GM18861 (cell line): ENCODE measurements at regions not wholly inside any gene's neighbourhood (a gene's known extent, or its start where the extent isn't known, plus 50 kb on each side); places are given as distances from the start of the nearest gene placed in this dataset.

ENCODE experiments used
- ATAC-seq: cut with Tn5 transposase; IDR thresholded peaks from one replicate; pipeline ENCODE4 v1.9.1; 2021; ENCODE audit not compliant: unreplicated experiment

DNA sequence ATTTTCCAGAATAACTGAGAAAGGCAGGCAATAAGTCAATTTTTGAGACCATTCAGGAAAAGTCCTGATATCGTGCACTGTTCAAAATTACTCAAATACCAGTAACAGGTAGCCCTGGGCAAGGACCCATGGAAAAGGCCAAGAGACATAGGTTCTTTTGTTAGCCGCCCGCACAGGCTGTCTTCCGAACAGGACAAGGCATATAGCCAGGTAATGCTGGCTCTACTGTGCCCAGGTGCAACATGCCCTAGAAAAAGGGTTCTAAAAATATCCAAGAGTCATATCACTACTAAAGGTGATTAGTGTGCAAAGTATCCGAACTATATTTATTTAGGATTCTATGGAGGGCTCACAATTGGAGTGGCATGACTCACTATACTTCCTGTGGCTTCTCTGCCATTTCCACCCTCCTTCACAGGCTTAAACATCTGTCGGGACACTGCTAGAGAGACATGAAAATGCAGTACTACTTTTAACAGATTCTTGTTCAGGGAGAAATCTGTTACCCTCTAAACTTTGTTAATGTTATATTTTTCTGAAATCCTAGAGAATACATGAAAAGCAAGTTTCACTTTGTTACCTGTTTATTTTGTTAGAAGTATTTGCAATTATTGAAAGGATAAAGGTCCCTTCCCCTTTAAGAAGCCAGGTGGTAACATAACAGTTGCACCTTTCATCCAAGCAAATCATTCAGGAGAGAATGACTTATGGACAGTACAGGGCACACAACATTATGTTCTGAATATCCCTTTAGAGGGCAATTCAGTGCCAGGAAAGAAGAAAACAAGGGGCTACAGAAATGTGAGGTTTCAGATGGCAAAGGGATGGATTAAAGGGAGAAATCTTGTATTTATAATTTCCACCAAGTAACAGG is 293.3 kb upstream of the THBS1 start:
- ATAC-seq: no peak

DNA sequence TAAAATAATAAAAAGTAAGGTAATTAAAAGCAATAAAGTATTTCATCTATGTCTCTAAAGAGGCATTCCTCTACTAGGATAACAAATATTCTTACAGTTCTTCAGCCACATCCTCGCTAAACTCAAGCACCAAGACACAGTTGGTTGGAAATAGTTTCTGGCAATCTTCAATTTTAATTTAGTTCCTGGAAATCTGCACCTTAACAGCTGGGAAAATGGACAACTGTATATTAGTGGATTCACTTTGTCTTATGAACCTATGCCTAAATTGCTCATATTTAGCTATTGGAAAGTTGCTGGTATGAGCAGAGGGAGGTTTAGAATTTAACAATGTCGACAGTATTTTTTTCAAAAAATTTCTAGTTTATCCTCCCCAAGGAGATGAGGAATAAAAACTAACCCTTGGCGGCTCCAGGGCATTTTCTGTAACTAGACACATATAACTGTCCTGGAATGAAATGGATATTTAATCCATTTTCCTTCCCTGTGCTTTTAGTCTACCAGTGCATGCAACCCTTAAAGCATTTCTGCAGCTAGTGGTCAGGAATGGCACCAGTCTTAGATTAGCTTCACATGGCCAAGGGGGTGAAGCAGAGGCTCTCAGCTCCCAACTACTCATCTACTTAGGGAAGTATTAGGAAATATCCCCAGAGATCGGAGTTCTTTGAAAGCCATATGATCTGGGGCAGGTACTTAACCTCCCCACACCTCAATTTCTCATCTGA is 290.0 kb upstream of the THBS1 start:
- no peak for ATAC-seq

DNA sequence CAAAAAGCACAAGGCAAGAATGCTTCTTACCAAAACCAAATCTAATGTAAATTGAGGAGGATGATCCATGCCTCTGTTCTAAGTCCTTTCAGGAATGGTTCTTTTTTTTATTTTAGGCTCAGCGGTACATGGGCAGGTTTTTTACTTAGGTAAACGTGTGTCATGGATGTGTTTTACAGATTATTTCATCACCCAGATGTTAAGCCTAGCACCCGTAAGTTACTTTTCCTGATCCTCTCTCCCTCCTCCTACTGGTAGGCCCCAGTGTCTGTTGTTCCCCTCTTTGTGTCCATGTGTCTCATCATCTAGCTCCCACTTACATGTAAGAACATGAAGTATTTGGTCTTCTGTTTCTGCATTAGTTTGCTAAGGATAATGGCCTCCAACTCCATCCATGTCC is 289.2 kb upstream of the THBS1 start:
- no peak for ATAC-seq

DNA sequence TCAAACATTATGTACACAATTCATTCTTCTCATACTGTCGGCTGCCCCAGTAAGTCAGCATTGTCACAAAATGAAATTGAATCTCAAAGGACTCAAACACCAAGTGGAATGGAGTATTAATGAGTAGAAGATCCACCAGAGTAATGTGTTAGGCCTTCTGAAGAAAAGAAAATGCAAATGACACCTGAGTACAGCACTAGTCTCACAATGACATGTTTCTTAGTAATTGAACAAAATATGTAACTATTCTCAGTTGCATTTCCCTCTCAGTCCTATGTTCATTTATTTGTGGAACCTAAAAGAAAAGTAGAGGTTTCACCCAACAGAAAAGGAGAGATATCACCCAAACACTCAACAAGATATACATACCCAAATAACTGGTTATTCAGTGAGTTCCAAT is 283.9 kb upstream of the THBS1 start:
- no peak for ATAC-seq

DNA sequence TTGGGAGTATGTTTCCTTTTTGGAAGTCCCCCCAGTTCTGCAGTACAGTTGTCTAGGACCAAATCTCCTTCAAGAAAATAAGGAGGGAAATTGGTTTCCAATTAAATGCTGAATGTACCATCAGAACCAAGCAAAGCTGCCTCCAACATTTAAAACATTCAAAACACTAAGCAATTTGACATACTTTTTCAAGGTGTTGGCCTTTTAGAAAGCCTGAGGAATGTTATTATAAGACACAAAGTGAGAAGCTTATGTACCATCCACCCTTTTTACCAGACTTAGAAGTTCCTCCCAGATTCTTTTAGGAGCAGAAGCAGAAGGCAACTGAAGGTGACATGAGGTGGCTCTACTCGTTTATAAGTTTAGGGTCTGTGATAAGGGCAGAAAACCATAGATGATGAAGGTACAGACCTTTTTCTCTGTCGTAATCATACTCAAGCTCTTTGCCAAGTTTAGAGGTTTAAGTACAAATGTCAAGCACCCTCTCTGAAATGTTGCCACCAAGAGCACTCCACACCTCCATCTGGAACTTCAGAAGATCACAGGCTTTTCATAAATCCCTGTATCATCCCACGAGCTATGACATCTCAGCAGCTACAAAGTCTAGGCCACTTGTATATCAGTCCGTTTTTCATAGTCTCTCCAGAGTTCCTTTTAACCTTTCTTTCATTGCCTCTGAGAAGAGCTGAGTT is 282.5 kb upstream of the THBS1 start:
- no peak for ATAC-seq

DNA sequence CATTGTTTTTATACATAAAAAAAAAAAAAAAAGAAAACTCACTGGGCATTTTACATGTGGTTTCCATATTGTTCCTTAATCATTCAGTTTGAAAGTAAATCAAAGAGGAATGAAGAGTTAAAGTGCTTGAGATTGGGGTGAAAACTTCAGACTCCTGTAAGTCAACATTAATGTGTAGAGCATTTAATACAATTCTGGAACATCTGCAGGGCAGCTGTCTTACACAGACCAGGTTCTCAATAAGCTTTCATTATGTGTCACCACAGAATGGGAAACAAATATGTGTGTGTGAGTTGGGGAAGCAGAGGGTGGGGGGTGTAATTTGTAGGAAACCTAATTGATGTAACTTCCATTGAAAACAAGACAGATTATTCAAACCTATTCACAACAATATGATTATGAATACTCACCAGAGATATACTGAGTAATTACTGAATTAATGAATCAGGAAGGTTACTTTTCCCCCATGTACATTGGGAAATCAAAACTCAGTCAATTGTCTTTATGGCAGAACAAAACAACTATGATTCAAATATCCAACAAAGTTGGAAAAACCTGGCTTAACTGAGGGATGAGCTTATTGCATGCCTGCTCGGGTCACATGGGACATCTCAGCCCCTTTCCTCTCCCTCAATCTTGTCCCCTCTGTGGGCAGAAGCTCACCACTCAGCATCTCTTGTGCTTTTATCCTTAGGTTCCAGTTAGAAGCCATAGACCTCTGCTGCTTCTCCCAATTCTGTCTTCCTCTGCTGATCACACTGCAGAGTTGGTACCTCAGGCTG is 281.2 kb upstream of the THBS1 start:
- no peak for ATAC-seq

DNA sequence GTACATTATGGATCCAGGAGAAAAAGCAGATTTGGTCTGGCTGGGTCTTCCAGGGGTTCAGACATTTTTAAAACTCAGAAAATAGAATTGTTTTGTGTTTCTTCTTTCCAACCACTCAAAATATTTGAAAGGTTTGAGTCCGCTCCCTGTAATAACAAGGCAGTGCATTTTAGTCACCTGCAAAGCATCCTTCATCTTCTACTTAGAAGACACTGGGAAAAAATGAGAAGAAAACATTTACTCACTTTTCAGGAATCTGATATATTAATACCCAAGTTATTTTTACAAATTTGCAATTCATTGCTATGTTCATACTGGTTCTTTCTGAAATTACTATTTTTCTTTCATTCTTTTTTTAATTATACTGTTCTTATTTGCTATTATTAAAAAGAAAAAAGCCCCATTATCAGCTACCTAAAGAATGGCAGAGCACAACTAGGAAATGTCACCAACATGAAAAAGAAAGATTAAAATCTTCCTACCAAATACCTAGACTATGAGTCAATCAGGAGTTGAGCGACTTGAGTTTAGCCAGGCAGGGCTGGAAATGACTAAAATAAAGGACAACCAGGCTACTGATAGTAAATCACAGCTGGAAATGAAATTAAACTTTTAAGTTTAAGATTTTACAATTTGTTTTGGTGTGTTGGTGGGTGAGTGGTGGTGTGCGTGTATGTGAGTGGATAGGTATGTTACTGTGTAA is 280.3 kb upstream of the THBS1 start:
- no peak for ATAC-seq

DNA sequence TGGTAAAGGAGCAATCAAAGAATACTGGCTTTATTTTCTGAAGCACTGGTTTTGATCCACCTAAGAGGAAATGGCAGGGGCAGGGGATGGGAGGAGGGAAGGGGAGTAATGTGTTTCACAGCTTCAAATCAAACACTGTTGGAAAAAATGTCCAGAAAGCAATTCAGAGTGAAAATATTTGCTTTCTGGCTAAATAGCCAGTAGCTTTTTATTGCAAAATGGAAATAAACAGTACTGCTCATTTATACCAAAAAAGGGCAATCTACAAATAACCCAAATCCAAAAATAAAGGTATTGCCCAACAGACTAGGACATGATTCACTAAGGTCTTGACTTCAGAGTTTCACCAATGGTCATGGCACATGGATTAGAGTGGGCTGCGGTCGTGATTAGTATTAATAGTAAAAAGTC is 279.3 kb upstream of the THBS1 start:
- ATAC-seq: no peak

DNA sequence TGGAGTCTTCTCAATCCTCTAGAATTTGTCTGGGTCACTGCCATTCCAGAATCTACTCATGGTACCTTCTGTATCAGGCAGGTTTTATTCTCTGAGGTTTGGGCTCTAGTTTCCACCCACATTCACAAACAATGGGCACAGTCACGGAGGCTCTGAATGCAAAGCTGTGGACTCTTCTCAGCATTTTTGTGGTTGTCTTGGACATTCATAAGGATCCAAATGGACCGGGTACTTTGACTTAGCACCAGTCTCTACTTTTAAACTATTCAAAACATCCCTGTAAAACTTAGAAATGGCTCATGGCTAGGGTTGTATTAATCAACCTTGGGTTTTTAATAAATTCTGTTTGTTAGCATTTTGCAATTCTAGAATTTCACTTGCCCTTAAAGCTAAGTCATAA is 277.9 kb upstream of the THBS1 start:
- no peak for ATAC-seq

DNA sequence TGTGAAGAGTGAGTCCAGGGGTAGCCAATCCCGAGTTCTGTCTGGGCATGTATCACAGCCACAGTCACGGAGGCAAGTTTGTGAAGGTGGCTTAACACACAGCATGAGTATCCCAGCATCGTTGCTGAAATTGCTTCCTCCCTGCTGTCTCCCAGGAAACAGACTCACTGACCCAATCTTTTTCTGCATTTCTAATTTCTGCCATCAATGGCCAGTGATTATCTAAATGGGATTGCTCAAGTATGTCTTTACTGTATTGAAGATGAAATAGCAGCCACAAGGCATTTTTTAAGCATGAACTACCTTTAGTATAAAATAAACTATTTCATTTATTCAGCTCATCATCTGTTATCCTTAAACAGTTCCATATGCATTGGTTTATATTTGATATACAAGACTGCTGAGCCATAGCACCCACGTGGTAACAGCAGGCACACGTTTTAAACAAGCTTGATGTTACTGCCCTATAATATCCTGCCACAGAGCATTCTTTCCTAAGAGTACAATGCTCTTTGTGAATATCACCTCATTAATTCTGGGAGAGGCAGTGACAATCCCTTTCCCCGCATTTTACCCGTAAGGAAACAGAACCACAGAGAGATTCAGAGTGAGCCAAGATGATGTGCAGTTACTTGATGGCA is 276.6 kb upstream of the THBS1 start:
- no peak for ATAC-seq

DNA sequence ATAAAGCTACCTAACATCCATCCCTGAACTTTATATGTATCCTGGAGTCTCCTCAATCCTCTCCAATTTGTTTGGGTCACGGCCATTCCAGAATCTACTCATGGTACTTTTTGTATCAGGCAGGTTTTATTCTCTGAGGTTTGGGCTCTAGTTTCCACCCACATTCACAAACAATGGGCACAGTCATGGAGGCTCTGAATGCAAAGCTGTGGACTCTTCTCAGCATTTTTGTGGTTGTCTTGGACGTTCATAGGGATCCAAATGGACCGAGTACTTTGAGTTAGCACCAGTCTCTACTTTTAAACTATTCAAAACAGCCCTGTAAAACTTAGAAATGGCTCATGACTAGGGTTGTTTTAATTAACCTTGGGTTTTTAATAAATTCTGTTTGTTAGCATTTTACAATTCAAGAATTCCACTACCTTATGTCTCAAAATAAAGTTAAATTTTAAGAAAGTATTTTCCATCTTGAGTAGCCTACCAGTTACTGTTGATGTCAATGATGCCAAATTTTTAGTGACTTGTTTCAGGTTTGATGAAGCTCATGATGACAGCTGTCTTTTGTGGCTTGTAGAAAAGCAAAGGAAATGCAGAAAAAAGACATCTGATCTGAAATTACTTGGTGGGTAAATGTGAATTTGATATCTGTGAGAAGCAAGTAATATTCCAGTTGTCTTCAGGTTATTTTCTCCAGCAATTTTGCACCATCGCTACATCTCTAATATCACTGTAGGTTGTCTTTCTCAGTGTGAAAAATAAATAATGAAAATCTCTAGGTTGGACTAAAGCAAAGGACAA is 275.7 kb upstream of the THBS1 start:
- ATAC-seq: no peak

DNA sequence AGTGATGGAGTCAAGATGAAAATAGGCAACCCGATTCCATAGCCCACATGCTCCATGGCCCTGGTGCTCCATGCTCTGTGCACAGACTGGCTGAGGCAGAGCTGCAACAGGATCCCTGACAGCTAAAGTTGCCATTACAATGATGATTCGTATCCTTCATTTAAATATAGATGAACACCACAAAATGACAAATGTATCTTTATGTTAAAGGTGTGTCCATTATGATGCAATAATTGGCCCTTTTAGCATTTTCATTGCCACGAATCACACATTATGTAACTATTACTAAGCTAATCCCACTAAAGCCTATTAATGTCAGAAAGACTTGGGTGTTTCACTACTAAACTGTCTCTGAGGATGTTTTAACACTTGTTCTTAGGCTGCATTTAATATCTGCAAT is 270.2 kb upstream of the THBS1 start:
- no peak for ATAC-seq

DNA sequence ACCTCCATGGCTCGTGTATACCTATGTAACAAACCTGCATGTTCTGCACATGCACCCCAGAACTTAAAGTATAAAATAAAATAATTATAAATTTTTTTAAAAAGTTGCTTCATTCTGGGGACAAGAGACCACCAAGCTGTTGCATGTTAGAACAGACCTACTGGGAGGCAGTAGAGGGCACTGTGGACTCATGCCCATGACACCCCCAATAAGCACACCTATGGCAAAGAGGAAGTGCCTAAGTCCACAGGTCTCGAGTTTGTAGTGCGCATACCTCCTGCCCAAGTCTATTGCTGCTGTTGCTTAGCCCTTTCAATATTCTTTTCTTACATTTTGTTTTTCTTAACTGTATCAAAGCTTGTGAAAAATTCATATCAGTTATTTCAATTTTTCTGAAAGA is 267.9 kb upstream of the THBS1 start:
- ATAC-seq: no peak

DNA sequence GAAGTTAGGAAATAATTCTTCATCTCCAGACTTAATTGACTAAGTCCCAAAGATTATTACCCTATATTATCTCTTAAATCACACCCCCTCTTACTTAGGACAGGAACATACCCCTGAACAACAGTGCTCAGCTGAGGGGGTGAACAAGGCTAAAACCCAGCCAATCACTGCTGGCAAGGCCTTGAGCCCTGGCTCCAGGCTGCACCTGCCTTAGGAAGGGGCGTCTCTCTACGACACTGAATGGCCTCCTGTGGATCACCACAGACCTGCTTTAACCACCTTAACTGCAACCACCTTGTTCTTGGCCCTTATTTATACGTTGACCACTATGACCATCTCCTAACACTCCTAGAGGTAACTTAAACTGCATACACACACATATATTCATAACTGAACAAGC is 267.4 kb upstream of the THBS1 start:
- ATAC-seq: no peak

DNA sequence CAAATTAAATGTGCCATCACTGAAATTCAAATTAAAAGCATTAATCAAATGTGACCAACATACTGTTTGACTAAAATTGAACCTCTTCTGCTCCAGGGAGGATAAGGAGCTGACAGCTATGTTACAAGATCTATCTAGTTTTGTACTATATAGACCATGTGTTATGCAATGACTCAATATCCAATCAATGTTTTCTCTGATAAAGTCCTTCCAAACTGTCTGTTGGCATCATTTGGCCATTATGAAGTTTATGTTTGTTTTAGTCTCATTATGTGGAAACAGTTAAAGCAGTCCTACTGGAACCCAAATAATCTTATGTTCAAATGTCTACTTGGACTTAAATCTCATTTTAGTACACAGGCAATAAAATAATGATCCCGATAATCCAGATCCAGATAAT is 267.0 kb upstream of the THBS1 start:
- ATAC-seq: no peak

DNA sequence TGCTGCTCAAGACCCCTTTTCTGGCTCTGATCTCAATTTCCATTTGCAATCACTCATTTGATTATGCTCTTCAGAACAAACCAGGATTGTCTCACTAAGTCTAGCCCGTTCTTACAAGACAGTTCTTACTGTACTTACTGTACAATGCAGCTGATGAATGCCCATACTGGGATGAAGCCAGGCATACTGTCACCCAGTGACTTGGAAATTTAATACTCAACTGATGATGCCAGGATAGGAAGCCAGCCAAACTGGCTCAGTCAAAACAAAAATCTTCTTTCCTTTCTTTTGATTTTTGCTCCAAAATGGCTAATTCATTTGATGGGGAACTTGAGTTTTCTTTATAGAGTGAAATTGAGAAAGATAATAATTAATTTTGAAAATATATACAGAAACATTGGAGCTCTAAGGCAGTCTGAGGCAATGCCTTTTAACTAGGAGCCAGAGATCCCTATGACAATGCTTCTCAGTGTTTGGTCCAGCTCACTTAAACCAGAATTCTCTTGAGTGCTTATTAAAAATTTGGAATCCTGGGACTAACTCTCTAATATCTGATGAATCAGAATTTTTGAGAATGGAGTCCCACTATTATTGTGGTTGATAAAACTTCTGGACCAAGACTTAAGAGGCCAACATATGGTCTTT is 265.6 kb upstream of the THBS1 start:
- ATAC-seq: no peak

DNA sequence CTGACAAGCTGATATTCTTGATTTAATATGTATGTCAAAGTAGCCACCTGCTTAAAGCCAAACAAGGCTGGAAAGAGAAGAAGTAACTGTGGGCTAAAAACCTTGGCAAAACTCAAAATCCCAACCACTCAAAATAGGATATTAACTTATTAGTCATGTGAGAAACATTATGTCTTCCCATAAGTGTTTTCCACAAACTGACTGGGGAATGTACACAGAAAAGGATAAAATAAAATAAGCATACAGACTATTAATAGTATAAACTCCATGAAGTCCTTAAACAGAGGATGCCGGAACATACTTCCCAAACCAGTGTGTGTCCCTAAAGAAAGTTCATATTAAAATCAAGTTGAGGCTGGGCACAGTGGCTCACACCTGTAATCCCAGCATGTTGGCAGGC is 263.7 kb upstream of the THBS1 start:
- ATAC-seq: no peak

DNA sequence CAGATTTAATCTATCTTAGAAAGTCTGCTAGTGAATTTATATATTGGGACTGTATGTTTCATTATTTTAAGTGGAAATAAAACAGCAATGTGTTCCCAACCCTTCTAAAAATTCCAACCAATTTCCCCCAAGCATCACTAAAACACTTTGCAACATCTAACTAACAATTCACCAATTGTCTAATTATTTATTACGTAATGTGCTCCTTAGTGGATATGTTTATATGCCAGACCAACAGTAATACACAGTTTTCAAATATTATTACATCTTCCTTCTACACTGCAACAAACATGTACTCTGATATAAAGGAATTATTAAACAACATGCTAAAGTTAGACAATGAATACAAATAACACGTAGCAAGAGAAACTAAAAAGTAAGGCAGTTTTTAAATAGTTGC is 262.6 kb upstream of the THBS1 start:
- no peak for ATAC-seq

DNA sequence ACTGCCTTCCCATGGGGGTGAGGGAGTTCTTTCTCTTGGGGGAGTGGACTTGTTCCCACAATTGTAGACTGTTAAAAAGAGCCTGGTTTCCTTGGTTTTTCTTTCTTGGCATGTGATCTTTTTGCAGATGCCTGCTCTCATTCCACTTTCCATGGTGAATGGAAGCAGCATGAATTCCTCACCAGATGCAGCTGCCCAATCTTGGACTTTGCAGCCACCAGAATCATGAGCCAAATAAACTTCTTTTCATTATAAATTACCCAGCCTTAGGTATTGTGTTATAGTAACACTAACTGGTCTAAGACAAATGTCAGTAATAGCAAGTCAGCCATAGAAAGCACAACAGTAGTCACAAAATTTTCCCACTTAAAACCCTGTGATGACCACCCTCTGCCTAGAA is 260.5 kb upstream of the THBS1 start:
- ATAC-seq: no peak
